KMS-11 (cell line): ENCODE measurements at regions not wholly inside any gene's neighbourhood (a gene's known extent, or its start where the extent isn't known, plus 50 kb on each side); places are given as distances from the start of the nearest gene placed in this dataset.
A peak's percentile ranks its signal among the peaks of the same experiment; 100 is the strongest.

Experiments used
- H2AFZ ChIP-seq: fragments of 200-600 bp; sonication (generic); 2 replicates; pipeline ENCODE4 v1.6.1; 2016; ENCODE audit warnings: antibody characterized with exemption, mixed run types, low read depth
- H3K27ac ChIP-seq: fragments of 200-600 bp; sonication (generic); 2 replicates; pipeline ENCODE4 v1.6.1; 2016; ENCODE audit warnings: mild to moderate bottlenecking, mixed run types
- H3K27me3 ChIP-seq: fragments of 200-600 bp; sonication (generic); 2 replicates; pipeline ENCODE4 v1.6.1; 2017; ENCODE audit warnings: mild to moderate bottlenecking, low read depth, mixed run types, moderate library complexity; ENCODE audit not compliant: insufficient read depth
- H3K36me3 ChIP-seq: fragments of 200-600 bp; sonication (generic); 2 replicates; pipeline ENCODE4 v1.6.1; 2017; ENCODE audit warnings: mild to moderate bottlenecking, mixed run types; ENCODE audit not compliant: insufficient read depth
- H3K4me1 ChIP-seq: fragments of 200-600 bp; sonication (generic); 2 replicates; pipeline ENCODE4 v1.6.1; 2016; ENCODE audit warnings: mild to moderate bottlenecking, low read depth, mixed run types; ENCODE audit not compliant: poor library complexity, severe bottlenecking
- H3K4me2 ChIP-seq: fragments of 200-600 bp; sonication (generic); 2 replicates; pipeline ENCODE4 v1.7.0; 2016; ENCODE audit warnings: mild to moderate bottlenecking, mixed run types
- H3K4me3 ChIP-seq: fragments of 200-600 bp; sonication (generic); IDR thresholded peaks from 2 replicates; pipeline ENCODE4 v1.6.1; 2017; ENCODE audit warnings: low read depth, low read length, mixed read lengths; ENCODE audit not compliant: insufficient read depth
- H3K79me2 ChIP-seq: fragments of 200-600 bp; sonication (generic); 2 replicates; pipeline ENCODE4 v1.6.1; 2016; ENCODE audit warnings: low read depth, mixed run types; ENCODE audit not compliant: insufficient read depth
- H3K9ac ChIP-seq: fragments of 200-600 bp; sonication (generic); 2 replicates; pipeline ENCODE4 v1.6.1; 2016; ENCODE audit warnings: mild to moderate bottlenecking, mixed run types
- H4K20me1 ChIP-seq: fragments of 200-600 bp; sonication (generic); 2 replicates; pipeline ENCODE4 v1.6.1; 2016; ENCODE audit warnings: mild to moderate bottlenecking, mixed run types; ENCODE audit not compliant: insufficient read depth
- TF ChIP-seq, protein P1 (sequence below): fragments of 200-600 bp; sonication (generic); conservative IDR thresholded peaks from 2 replicates; pipeline ENCODE4 v1.6.1; 2017; ENCODE audit warnings: low read depth, mild to moderate bottlenecking, antibody characterized with exemption, low read length, moderate library complexity, mixed read lengths

DNA sequence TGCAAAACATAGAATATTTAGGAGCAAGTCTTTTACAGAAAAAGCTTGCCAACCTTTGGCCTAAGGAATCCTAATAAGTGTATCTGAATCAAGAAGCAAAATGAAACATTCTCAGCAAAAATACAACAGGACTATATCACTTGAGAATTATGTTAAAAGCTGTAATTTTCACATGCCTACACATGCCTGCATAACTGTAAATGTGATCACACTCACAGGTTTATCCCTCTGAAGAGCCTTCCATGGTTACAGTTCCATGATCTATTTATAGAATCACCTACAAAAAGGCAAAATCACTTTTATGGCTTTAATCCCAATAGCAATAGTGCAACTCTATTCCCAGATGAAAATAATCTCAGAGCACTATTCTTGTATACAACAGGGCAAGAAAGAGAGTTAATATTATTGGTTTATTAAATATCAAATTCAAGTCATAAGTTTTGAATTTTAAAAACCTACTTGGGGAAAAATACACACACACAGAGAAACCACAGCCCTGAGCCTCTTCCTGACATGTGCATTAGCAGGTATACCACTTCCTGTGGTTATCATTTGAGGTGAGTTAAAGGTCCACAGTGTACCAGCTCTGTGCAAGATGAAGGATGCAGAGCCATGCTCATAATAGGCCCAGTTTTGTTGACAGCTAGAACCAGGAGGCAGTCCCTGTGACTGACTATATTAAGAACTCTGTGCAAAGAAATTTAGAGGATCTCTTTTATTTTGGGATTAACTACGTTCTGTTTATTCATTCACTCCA lies 252.5 kb upstream of the TGFBR2 start:
- H3K4me2 ChIP-seq, result 0 out of 2 replicates have a peak overlapping the region, but pooled peaks have one; percentile 11
- H3K36me3 ChIP-seq, result no peaks in the 10 kb centered on the region
- no peak overlapping the region for H2AFZ ChIP-seq
- TF ChIP-seq, protein P1, sequence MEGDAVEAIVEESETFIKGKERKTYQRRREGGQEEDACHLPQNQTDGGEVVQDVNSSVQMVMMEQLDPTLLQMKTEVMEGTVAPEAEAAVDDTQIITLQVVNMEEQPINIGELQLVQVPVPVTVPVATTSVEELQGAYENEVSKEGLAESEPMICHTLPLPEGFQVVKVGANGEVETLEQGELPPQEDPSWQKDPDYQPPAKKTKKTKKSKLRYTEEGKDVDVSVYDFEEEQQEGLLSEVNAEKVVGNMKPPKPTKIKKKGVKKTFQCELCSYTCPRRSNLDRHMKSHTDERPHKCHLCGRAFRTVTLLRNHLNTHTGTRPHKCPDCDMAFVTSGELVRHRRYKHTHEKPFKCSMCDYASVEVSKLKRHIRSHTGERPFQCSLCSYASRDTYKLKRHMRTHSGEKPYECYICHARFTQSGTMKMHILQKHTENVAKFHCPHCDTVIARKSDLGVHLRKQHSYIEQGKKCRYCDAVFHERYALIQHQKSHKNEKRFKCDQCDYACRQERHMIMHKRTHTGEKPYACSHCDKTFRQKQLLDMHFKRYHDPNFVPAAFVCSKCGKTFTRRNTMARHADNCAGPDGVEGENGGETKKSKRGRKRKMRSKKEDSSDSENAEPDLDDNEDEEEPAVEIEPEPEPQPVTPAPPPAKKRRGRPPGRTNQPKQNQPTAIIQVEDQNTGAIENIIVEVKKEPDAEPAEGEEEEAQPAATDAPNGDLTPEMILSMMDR, result no peak
- no peaks in the 10 kb centered on the region for H3K79me2 ChIP-seq
- no peak overlapping the region for H3K4me3 ChIP-seq
- no peaks in the 10 kb centered on the region for H3K27me3 ChIP-seq
- peaks cover 11% of the 10 kb centered on the region for H3K4me1 ChIP-seq
- no peaks in the 10 kb centered on the region for H4K20me1 ChIP-seq
- no peak overlapping the region for H3K9ac ChIP-seq
- H3K27ac ChIP-seq, result no peak overlapping the region

DNA sequence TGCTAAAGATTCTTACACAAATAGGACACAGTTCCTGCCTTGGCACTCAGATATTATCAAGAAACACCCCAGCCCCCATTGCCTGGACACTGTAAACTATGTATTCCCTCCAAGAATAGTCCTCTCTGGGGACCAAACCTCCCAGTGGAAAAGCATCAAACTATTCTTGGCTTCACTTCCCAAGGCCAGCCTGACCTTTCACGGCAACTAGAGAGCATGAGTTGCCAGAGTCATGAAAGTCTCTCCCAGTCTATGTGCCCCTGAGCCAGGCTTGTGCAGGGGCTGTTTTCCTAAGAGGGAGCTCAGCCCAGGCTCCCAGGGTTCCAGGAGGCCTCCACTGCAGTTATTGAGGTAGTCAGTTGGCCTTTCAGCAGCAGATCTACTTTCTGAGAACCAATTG lies 251.9 kb upstream of the TGFBR2 start:
- Histone ChIP-seq H4K20me1 (no peaks in the 10 kb centered on the region), H3K4me3 (no peak overlapping the region), H3K27ac (no peak overlapping the region), H3K4me2 (no peak overlapping the region), H3K27me3 (no peaks in the 10 kb centered on the region), H3K4me1 (peaks cover 11% of the 10 kb centered on the region), H3K79me2 (no peaks in the 10 kb centered on the region), H2AFZ (no peak overlapping the region), H3K36me3 (no peaks in the 10 kb centered on the region), H3K9ac (no peak overlapping the region)
- TF ChIP-seq, protein P1, result no peak

- Histone ChIP-seq H3K27ac (no peak overlapping the region), H3K79me2 (no peaks in the 10 kb centered on the region), H3K36me3 (no peaks in the 10 kb centered on the region), H3K27me3 (no peaks in the 10 kb centered on the region), H3K4me3 (no peak overlapping the region), H3K9ac (no peak overlapping the region), H2AFZ (no peak overlapping the region), H3K4me2 (no peak overlapping the region), H4K20me1 (no peaks in the 10 kb centered on the region), H3K4me1 (peaks cover 11% of the 10 kb centered on the region)
- TF ChIP-seq, protein P1, result no peak
These were observed 251.4 kb upstream of the TGFBR2 start for GRCh38 chr3:30354972-30355371.

DNA sequence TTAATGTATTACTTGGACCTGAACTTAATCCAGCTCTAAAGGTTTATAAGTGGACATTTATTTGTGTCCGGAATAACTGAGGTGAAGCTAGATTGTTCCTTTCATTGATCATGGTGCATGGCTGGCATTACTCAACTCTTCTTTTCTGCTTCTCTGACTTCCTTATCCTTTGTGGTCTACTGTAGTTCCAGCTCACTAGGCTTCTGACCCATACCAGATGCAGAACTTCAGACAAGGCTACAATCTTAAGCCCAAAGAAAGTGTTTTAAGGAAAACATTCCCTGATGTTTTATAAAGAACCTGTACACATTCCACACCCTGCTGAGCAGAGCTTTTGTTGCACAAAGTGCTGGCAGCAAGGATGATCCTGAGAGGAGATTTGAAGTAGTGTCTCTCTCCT lies 250.8 kb upstream of the TGFBR2 start:
- Histone ChIP-seq H3K9ac (no peak overlapping the region), H3K79me2 (no peaks in the 10 kb centered on the region), H3K4me2 (no peak overlapping the region), H3K4me1 (peaks cover 11% of the 10 kb centered on the region), H3K4me3 (no peak overlapping the region), H4K20me1 (no peaks in the 10 kb centered on the region), H3K36me3 (no peaks in the 10 kb centered on the region), H2AFZ (no peak overlapping the region), H3K27ac (no peak overlapping the region), H3K27me3 (no peaks in the 10 kb centered on the region)
- TF ChIP-seq, protein P1, result no peak
